ENCODE measurements at regions not wholly inside any gene's neighbourhood (a gene's known extent, or its start where the extent isn't known, plus 50 kb on each side); places are given as distances from the start of the nearest gene placed in this dataset.
"Not testable (repeated sequence)": the region's sequence is repeated elsewhere in the genome, so short reads cannot be mapped to it uniquely, and the experiment has no call there.

DNA sequence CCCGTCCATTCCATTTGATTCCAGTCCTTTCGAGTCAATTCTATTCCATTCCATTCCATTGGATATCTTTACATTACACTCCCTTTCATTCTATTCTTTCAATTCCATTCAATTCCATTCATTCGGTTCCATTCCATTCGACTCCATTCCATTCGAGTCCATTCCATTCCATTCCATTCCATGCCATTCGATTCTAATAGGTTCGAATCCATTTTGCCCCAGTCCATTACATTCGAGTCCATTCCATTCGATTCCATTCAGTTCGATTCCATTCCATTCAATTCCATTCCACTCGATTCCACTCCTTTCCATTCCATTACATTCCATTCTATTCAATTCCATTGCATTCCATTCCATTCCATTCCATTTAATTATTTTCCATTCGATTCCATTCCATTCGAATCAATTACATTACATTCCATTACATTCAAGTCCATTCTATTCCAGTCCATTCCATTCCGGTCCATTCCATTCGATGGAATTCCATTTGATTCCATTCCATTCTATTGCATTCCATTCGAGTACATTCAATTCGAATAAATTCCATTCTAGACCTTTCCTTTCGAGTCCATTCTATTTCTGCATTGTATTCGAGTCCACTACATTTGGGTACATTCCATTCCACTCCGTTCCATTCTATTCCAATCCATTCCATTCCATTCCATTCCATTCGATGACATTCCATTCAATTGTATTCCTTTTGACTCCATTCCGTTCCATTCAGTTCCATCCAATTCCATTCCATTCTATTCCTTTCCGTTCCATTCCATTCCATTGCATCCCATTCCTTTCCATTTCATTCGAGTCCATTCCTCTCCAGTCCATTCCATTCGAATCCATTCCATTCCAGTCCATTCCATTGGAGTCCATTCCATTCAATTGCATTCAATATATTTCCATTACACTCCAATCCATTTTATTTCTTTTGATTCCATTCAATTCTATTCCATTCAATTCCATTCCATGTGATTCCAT lies 2604.8 kb upstream of the TPTE start:
- no peak overlapping the region for H3K4me3 ChIP-seq
- TF ChIP-seq, protein P1, sequence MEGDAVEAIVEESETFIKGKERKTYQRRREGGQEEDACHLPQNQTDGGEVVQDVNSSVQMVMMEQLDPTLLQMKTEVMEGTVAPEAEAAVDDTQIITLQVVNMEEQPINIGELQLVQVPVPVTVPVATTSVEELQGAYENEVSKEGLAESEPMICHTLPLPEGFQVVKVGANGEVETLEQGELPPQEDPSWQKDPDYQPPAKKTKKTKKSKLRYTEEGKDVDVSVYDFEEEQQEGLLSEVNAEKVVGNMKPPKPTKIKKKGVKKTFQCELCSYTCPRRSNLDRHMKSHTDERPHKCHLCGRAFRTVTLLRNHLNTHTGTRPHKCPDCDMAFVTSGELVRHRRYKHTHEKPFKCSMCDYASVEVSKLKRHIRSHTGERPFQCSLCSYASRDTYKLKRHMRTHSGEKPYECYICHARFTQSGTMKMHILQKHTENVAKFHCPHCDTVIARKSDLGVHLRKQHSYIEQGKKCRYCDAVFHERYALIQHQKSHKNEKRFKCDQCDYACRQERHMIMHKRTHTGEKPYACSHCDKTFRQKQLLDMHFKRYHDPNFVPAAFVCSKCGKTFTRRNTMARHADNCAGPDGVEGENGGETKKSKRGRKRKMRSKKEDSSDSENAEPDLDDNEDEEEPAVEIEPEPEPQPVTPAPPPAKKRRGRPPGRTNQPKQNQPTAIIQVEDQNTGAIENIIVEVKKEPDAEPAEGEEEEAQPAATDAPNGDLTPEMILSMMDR (IDR thresholded peaks at IDR 0.05) = no peak
- no peak overlapping the region for H3K27ac ChIP-seq

GRCh38 chr21:7917729-7918128 lies 2603.7 kb upstream of the TPTE start:
- Histone ChIP-seq H3K27ac (no peak overlapping the region), H3K4me3 (no peak overlapping the region)
- TF ChIP-seq, protein P1 (IDR thresholded peaks at IDR 0.05) = no peak
- DNase-seq (ENCODE audit: low spot score) = no peak

More for the DNA sequence above, 2604.8 kb upstream of the TPTE start:
- DNase-seq (ENCODE audit: low spot score) = no peak

DNA sequence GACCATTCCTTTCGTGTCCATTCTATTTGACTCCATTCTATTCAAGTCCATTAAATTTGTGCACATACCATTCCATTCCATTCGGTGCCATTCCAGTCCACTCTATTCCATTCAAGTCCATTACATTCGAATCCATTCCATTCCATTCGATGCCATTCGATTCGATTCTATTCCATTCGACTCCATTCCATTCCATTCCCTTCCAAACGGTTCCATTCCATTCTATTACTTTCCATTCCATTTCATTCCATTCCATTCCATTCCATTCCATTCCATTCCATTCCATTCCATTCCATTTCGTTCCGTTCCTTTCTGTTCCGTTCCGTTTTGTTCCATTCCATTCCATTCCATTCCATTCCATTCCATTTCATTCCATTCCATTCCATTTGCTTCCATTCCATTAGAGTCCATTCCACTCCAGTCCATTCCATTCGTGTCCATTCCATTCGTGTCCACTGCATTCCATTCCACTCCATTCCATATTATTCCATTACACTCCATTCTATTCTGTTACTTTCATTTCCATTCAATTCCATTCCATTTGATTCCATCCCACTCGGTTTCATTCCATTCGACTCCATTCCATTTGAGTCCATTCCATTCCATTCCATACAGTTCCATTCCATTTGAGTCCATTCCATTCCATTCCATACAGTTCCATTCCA lies 2595.3 kb upstream of the TPTE start:
- not testable (repeated sequence) for H3K4me3 ChIP-seq; H3K27ac ChIP-seq; DNase-seq (ENCODE audit: low spot score)

- DNase-seq (ENCODE audit: low spot score); H3K4me3 ChIP-seq; H3K27ac ChIP-seq: not testable (repeated sequence)
Observed at GRCh38 chr21:7928528-7928927, 2592.9 kb upstream of the TPTE start.

- H3K4me3 ChIP-seq; DNase-seq (ENCODE audit: low spot score); H3K27ac ChIP-seq: not testable (repeated sequence)
Observed at GRCh38 chr21:7929586-7929985, 2591.8 kb upstream of the TPTE start.

GRCh38 chr21:7930445-7930844 lies 2590.9 kb upstream of the TPTE start:
- DNase-seq (ENCODE audit: low spot score); H3K4me3 ChIP-seq; H3K27ac ChIP-seq: not testable (repeated sequence)

DNA sequence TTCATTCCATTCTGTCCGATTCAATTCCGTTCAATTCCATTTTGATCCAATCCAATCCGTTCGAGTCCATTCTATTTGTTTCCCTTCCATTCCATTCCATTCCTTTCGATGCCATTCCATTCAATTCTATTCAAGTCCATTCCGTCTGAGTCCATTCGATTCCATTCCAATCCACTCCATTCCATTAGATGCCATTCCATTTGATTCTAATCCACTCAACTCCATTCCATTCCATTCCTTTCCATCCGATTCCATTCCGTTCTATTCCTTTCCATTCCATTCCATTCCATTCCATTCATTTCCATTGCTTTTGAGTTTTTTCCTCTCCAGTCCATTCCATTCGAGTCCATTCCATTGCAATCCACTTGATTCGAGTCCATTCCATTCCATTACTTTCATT lies 2589.3 kb upstream of the TPTE start:
- not testable (repeated sequence) for DNase-seq (ENCODE audit: low spot score); H3K4me3 ChIP-seq; H3K27ac ChIP-seq

- not testable (repeated sequence) for DNase-seq (ENCODE audit: low spot score); H3K27ac ChIP-seq; H3K4me3 ChIP-seq
Observed at GRCh38 chr21:7932834-7933233, 2588.5 kb upstream of the TPTE start.

- TF ChIP-seq, protein P1 (IDR thresholded peaks at IDR 0.05) = no peak
- no peak for DNase-seq (ENCODE audit: low spot score)
- Histone ChIP-seq H3K27ac (no peak overlapping the region), H3K4me3 (no peak overlapping the region)
Observed at GRCh38 chr21:7933923-7934322, 2587.5 kb upstream of the TPTE start.

- H3K4me3 ChIP-seq; DNase-seq (ENCODE audit: low spot score): not testable (repeated sequence)
Observed at GRCh38 chr21:7937297-7937696, 2584.1 kb upstream of the TPTE start.

GRCh38 chr21:7938223-7938622 lies 2583.2 kb upstream of the TPTE start:
- not testable (repeated sequence) for H3K27ac ChIP-seq; H3K4me3 ChIP-seq; DNase-seq (ENCODE audit: low spot score)

More at GRCh38 chr21:7937297-7937696, 2584.1 kb upstream of the TPTE start:
- H3K27ac ChIP-seq = not testable (repeated sequence)

GRCh38 chr21:7941432-7941831 lies 2580.0 kb upstream of the TPTE start:
- H3K27ac ChIP-seq; DNase-seq (ENCODE audit: low spot score); H3K4me3 ChIP-seq: not testable (repeated sequence)

DNA sequence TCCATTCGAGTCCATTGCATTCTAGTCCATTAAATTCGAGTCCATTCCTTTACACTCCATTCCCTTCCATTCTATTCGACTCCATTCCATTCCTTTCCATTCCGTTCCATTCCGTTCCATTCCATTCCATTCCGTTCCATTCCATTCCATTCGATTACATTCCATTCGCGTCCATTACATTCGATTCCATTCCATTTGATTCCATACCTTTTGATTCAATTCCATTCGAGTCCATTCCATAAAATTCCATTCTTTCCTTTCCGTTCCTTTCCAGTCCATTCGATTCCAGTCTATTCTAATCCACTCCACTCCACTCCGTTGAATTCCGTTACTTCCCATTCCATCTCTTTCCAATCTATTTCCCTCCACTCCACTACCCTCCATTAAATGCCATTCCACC lies 2579.2 kb upstream of the TPTE start:
- not testable (repeated sequence) for DNase-seq (ENCODE audit: low spot score); H3K27ac ChIP-seq; H3K4me3 ChIP-seq

GRCh38 chr21:7943534-7943933 lies 2577.8 kb upstream of the TPTE start:
- not testable (repeated sequence) for H3K4me3 ChIP-seq; H3K27ac ChIP-seq; DNase-seq (ENCODE audit: low spot score)

Measured in coronary artery (tissue), 2 donors.